Loucy (cell line): ENCODE measurements at regions not wholly inside any gene's neighbourhood (a gene's known extent, or its start where the extent isn't known, plus 50 kb on each side); places are given as distances from the start of the nearest gene placed in this dataset.

Experiments
- H2AFZ ChIP-seq: fragments of 200-600 bp; sonication (generic); 2 replicates; pipeline ENCODE4 v1.6.0; 2016; ENCODE audit warnings: antibody characterized with exemption, mild to moderate bottlenecking, low read length, moderate library complexity
- H3F3A ChIP-seq: fragments of 200-600 bp; 2 replicates; pipeline ENCODE4 v1.6.0; 2016; ENCODE audit warnings: antibody characterized with exemption, low read depth, mild to moderate bottlenecking
- H3K27me3 ChIP-seq: fragments of 200-600 bp; sonication (generic); 2 replicates; pipeline ENCODE4 v1.6.1; 2014; ENCODE audit warnings: low read length, mild to moderate bottlenecking; ENCODE audit not compliant: insufficient read depth, poor library complexity, severe bottlenecking
- H3K36me3 ChIP-seq: fragments of 200-600 bp; sonication (generic); 2 replicates; pipeline ENCODE4 v1.6.1; 2016; ENCODE audit warnings: low read length; ENCODE audit not compliant: insufficient read depth
- H3K4me1 ChIP-seq: fragments of 200-600 bp; sonication (generic); 2 replicates; pipeline ENCODE4 v1.5.1; 2014; ENCODE audit warnings: low read length, mild to moderate bottlenecking; ENCODE audit not compliant: insufficient read depth, poor library complexity, severe bottlenecking
- H3K4me2 ChIP-seq: fragments of 200-600 bp; sonication (generic); 2 replicates; pipeline ENCODE4 v1.6.0; 2014; ENCODE audit warnings: antibody characterized with exemption, low read length, low read depth, mild to moderate bottlenecking; ENCODE audit not compliant: poor library complexity, severe bottlenecking
- H3K4me3 ChIP-seq: fragments of 200-600 bp; sonication (generic); 2 replicates; pipeline ENCODE4 v1.5.1; 2014; ENCODE audit warnings: low read length, mild to moderate bottlenecking, mixed read lengths; ENCODE audit not compliant: poor library complexity, severe bottlenecking
- H3K79me2 ChIP-seq: fragments of 200-600 bp; sonication (generic); 2 replicates; pipeline ENCODE4 v1.6.1; 2014; ENCODE audit warnings: low read length; ENCODE audit not compliant: insufficient read depth
- H3K9ac ChIP-seq: fragments of 200-600 bp; sonication (generic); 2 replicates; pipeline ENCODE4 v1.6.0; 2014; ENCODE audit warnings: mild to moderate bottlenecking, low read depth, low read length, moderate library complexity; ENCODE audit not compliant: poor library complexity, severe bottlenecking
- H3K9me2 ChIP-seq: fragments of 200-600 bp; sonication (generic); replicated peaks from 2 replicates; pipeline ENCODE4 v1.6.1; 2016; ENCODE audit warnings: low read depth, low read length, mixed read lengths
- H3K9me3 ChIP-seq: fragments of 200-600 bp; sonication (generic); 2 replicates; pipeline ENCODE4 v1.6.1; 2014; ENCODE audit warnings: mild to moderate bottlenecking, antibody characterized with exemption, low read length, low read depth; ENCODE audit not compliant: insufficient read depth
- H4K20me1 ChIP-seq: fragments of 200-600 bp; sonication (generic); 2 replicates; pipeline ENCODE4 v1.6.0; 2014; ENCODE audit warnings: antibody characterized with exemption, low read length, mild to moderate bottlenecking; ENCODE audit not compliant: insufficient read depth, poor library complexity, severe bottlenecking
- EZH2phosphoT487 ChIP-seq: fragments of 200-600 bp; IDR thresholded peaks from 2 replicates; pipeline ENCODE4 v1.6.1; 2018; ENCODE audit warnings: antibody characterized with exemption, mild to moderate bottlenecking, moderate library complexity, borderline replicate concordance
- TF ChIP-seq, protein P1 (sequence below): fragments of 200-600 bp; sonication (generic); conservative IDR thresholded peaks from 2 replicates; pipeline ENCODE4 v1.5.1; 2014; ENCODE audit warnings: mild to moderate bottlenecking, antibody characterized with exemption, low read length

DNA sequence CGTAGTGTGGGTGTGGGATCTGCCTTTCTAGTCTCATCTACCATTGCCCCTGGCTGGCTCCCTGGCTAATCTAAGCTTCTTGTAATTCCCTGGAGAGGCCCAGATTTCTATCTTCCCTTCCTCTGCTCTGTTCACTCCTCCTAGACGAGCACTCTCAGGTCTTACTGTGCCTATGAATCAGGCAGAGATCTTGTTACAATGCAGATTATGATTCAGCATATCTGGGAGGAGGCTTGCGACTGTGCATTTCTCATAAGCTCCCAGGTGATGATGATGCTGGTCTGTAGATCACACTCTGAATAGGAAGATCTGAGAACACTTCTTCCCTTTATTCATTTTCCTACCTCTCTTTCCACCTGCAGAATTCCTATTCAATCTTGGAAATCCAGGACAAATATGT is 200.1 kb downstream of the CBLN1 start:
- Histone ChIP-seq H3K27me3 (no peaks in the 10 kb centered on the region), H3K4me1 (no peaks in the 10 kb centered on the region), H3F3A (no peaks in the 10 kb centered on the region), H3K4me3 (no peak overlapping the region), H3K36me3 (no peaks in the 10 kb centered on the region), H2AFZ (no peak overlapping the region), H3K4me2 (no peak overlapping the region), H3K9ac (no peak overlapping the region), H3K9me3 (no peaks in the 10 kb centered on the region; the same call in 1 of the 2 replicates), H4K20me1 (no peaks in the 10 kb centered on the region), H3K9me2 (no peaks in the 10 kb centered on the region), H3K79me2 (no peaks in the 10 kb centered on the region)
- no peak for TF ChIP-seq EZH2phosphoT487
- TF ChIP-seq, protein P1, sequence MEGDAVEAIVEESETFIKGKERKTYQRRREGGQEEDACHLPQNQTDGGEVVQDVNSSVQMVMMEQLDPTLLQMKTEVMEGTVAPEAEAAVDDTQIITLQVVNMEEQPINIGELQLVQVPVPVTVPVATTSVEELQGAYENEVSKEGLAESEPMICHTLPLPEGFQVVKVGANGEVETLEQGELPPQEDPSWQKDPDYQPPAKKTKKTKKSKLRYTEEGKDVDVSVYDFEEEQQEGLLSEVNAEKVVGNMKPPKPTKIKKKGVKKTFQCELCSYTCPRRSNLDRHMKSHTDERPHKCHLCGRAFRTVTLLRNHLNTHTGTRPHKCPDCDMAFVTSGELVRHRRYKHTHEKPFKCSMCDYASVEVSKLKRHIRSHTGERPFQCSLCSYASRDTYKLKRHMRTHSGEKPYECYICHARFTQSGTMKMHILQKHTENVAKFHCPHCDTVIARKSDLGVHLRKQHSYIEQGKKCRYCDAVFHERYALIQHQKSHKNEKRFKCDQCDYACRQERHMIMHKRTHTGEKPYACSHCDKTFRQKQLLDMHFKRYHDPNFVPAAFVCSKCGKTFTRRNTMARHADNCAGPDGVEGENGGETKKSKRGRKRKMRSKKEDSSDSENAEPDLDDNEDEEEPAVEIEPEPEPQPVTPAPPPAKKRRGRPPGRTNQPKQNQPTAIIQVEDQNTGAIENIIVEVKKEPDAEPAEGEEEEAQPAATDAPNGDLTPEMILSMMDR: no peak

DNA sequence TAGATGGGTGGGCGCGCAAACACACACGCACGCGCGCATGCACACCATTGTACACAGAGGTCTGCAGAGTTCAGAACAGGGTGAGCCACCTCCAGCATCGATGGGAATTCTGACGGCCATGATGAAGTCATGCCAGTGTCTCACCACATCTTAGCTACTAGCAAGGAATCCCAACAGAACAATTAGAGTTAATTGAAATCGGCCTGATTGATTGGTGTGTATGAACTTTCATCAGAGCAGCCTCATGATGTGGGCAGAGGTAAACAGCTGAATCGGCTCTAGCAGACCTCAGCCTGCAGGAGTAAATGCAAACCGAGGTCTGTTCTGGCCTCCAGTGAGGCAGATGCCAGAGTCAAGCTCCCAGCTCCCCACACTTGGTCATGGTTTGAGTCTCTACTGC is 200.6 kb downstream of the CBLN1 start:
- no peaks in the 10 kb centered on the region for H3K79me2 ChIP-seq
- no peaks in the 10 kb centered on the region for H4K20me1 ChIP-seq
- H3K4me3 ChIP-seq: no peak overlapping the region
- no peak overlapping the region for H3K9ac ChIP-seq
- no peak overlapping the region for H2AFZ ChIP-seq
- no peaks in the 10 kb centered on the region for H3K27me3 ChIP-seq
- no peaks in the 10 kb centered on the region for H3K4me1 ChIP-seq
- TF ChIP-seq, protein P1: no peak
- no peak for TF ChIP-seq EZH2phosphoT487
- no peaks in the 10 kb centered on the region; the same call in 1 of the 2 replicates for H3K9me3 ChIP-seq
- H3K36me3 ChIP-seq: no peaks in the 10 kb centered on the region
- H3K9me2 ChIP-seq: no peaks in the 10 kb centered on the region
- H3F3A ChIP-seq: no peaks in the 10 kb centered on the region
- H3K4me2 ChIP-seq: no peak overlapping the region

- Histone ChIP-seq H3K36me3 (no peaks in the 10 kb centered on the region), H4K20me1 (no peaks in the 10 kb centered on the region), H3K4me2 (no peak overlapping the region), H3K9me3 (no peaks in the 10 kb centered on the region), H3K9ac (no peak overlapping the region), H3K4me1 (no peaks in the 10 kb centered on the region), H3K4me3 (no peak overlapping the region), H2AFZ (no peak overlapping the region), H3K9me2 (no peaks in the 10 kb centered on the region), H3K79me2 (no peaks in the 10 kb centered on the region), H3F3A (no peaks in the 10 kb centered on the region), H3K27me3 (no peaks in the 10 kb centered on the region)
- no peak for TF ChIP-seq EZH2phosphoT487
- TF ChIP-seq, protein P1: no peak
Observed at GRCh38 chr16:49078571-49078970, 203.1 kb downstream of the CBLN1 start.
